Pancreas (tissue), 10 donors: ENCODE measurements at regions not wholly inside any gene's neighbourhood (a gene's known extent, or its start where the extent isn't known, plus 50 kb on each side); places are given as distances from the start of the nearest gene placed in this dataset.

Experiments used
- ATAC-seq, 4 donors: fragments of 200-7000 bp; cut with Tn5 transposase; one replicate each; pipeline versions ENCODE4 v1.8.0 to v1.9.1; 2020; ENCODE audit warnings: mild to moderate bottlenecking in 4 of 4, moderate library complexity in 4 of 4
- DNase-seq, 6 donors: peaks; one replicate each; pipeline ENCODE4 v3.0.0-alpha.2; 2020
- FAIRE-seq: peaks from 2 replicates; lab custom pipeline; 2012; peaks lifted over from hg19 to GRCh38; lab: Jason Lieb, UNC
- H3K27ac ChIP-seq, 4 donors: fragments of 200-600 bp; sonication (generic); 1 replicate in 3 of 4; 2 replicates in 1 of 4; pipeline versions ENCODE4 v1.5.0 to v1.8.0; 2020
- H3K27me3 ChIP-seq, 4 donors: fragments of 200-600 bp; one replicate each; pipeline ENCODE4 v1.8.0; 2021
- H3K36me3 ChIP-seq, 3 donors: fragments of 200-600 bp; sonication (generic) in 1 of 3; one replicate each; pipeline versions ENCODE4 v1.5.0 to v1.8.0; 2020 to 2021
- H3K4me1 ChIP-seq, 3 donors: fragments of 200-600 bp; one replicate each; pipeline ENCODE4 v1.8.0; 2021
- H3K4me3 ChIP-seq, 4 donors: fragments of 200-600 bp; sonication (generic) in 2 of 4; one replicate each; pipeline versions ENCODE4 v1.5.0 to v1.8.0; 2020 to 2021
- H3K9me3 ChIP-seq, 4 donors: fragments of 200-600 bp; one replicate each; pipeline ENCODE4 v1.8.0; 2021
- CTCF ChIP-seq, 4 donors: fragments of 200-600 bp; sonication (generic) in 3 of 4; IDR thresholded peaks; one replicate each; pipeline versions ENCODE4 v1.5.0 to v1.8.0; 2021; ENCODE audit warnings: antibody characterized with exemption in 4 of 4
- whole genome bisulfite sequencing, 2 donors: extraction: QIAGEN DNeasy Blood & Tissue Kit; methylation state at CpG; one replicate each; pipeline ENCODE4 v1.1.7; 2013; 5-methylcytosine and 5-hydroxymethylcytosine counted together
- intact Hi-C, 3 donors: fragments of 100-400 bp; cut with DNase I; formaldehyde crosslinking; loops; one replicate each; pipeline versions ENCODE4 v1.11.1 to v1.14.2; 2022
- donor health status: healthy with polysubstance abuse.
- donor health status: DM: no; HTN: no; CAD: no; lungs with moderate emphysema.
- donor health status: DM: no; HTN: no; CAD: no.
- donor health status: control.
- donor health status: control.
- donor health status: Bipolar disorder and iron deficiency.
- donor health status: DM: yes; HTN: yes; CAD: no.
- donor health status: DM: no; HTN: no; CAD: no.
- donor health status: DM: no; HTN: no; CAD: no.
- donor health status: DM: yes; HTN: yes; CAD: no.

GRCh38 chr1:232407120-232407519 is 222.8 kb downstream of the SIPA1L2 start:
- intact Hi-C loops, result no loop called here
- H3K36me3 ChIP-seq, result no peaks in the 10 kb centered on the region

GRCh38 chr1:232405781-232406180 is 224.2 kb downstream of the SIPA1L2 start:
- DNase-seq (no peak), ATAC-seq (no peak), FAIRE-seq (no peak)
- no peaks in the 10 kb centered on the region for H3K36me3 ChIP-seq
- H3K4me1 ChIP-seq, result no peaks in the 10 kb centered on the region
- no peaks in the 10 kb centered on the region for H3K9me3 ChIP-seq
- TF ChIP-seq CTCF (IDR thresholded peaks at IDR 0.05), result no peak
- intact Hi-C loops, result no loop called here
- H3K4me3 ChIP-seq, result no peak overlapping the region
- H3K27ac ChIP-seq, result no peak overlapping the region
- no peaks in the 10 kb centered on the region for H3K27me3 ChIP-seq

More at GRCh38 chr1:232407120-232407519, 222.8 kb downstream of the SIPA1L2 start:
- no peak for FAIRE-seq
- H3K4me1 ChIP-seq, result no peaks in the 10 kb centered on the region
- TF ChIP-seq CTCF (IDR thresholded peaks at IDR 0.05), result no peak
- no peaks in the 10 kb centered on the region for H3K27me3 ChIP-seq
- no peak overlapping the region for H3K27ac ChIP-seq
- no peak for DNase-seq
- no peaks in the 10 kb centered on the region for H3K9me3 ChIP-seq
- ATAC-seq, result no peak
- H3K4me3 ChIP-seq, result no peak overlapping the region

GRCh38 chr1:232404981-232405731 is 224.8 kb downstream of the SIPA1L2 start:
- DNase-seq, result no peak
- Histone ChIP-seq H3K9me3 (no peaks in the 10 kb centered on the region), H3K4me3 (no peak overlapping the region), H3K36me3 (no peaks in the 10 kb centered on the region), H3K27ac (no peak overlapping the region), H3K27me3 (no peaks in the 10 kb centered on the region), H3K4me1 (no peaks in the 10 kb centered on the region)
- WGBS, 2 donors, result 56 to 73% methylated on average over 3 of the region's 3 CpGs
- FAIRE-seq, result no peak
- TF ChIP-seq CTCF (IDR thresholded peaks at IDR 0.05), result no peak
- no peak for ATAC-seq
- intact Hi-C loops, result no loop called here

GRCh38 chr1:232404227-232404626 is 225.7 kb downstream of the SIPA1L2 start:
- WGBS, 2 donors, result 83 to 92% methylated on average over 3 of the region's 3 CpGs
- H3K27ac ChIP-seq, result no peak overlapping the region
- H3K4me3 ChIP-seq, result no peak overlapping the region
- ATAC-seq (no peak), DNase-seq (no peak), FAIRE-seq (no peak)
- intact Hi-C loops, result no loop called here
- no peaks in the 10 kb centered on the region for H3K27me3 ChIP-seq
- no peak for TF ChIP-seq CTCF (IDR thresholded peaks at IDR 0.05)
- H3K9me3 ChIP-seq, result no peaks in the 10 kb centered on the region
- no peaks in the 10 kb centered on the region for H3K4me1 ChIP-seq
- H3K36me3 ChIP-seq, result no peaks in the 10 kb centered on the region

- FAIRE-seq (no peak), DNase-seq (no peak), ATAC-seq (no peak)
- H3K27me3 ChIP-seq, result no peaks in the 10 kb centered on the region
- WGBS, 2 donors, result 90 to 95% methylated on average over 9 of the region's 9 CpGs
- no peaks in the 10 kb centered on the region for H3K9me3 ChIP-seq
- no peak overlapping the region for H3K27ac ChIP-seq
- no peaks in the 10 kb centered on the region for H3K36me3 ChIP-seq
- no peak overlapping the region for H3K4me3 ChIP-seq
- intact Hi-C loops, result no loop called here
- TF ChIP-seq CTCF (IDR thresholded peaks at IDR 0.05), result no peak
- H3K4me1 ChIP-seq, result no peaks in the 10 kb centered on the region
Measured at GRCh38 chr1:232403017-232403714, 226.8 kb downstream of the SIPA1L2 start.
